Mesendoderm (in vitro differentiated cells): ENCODE measurements at regions not wholly inside any gene's neighbourhood (a gene's known extent, or its start where the extent isn't known, plus 50 kb on each side); places are given as distances from the start of the nearest gene placed in this dataset.
A peak's percentile ranks its signal among the peaks of the same experiment; 100 is the strongest.

Experiments
- DNase-seq: peaks from one replicate; pipeline ENCODE4 v3.0.0; 2013
- H2AK5ac ChIP-seq: 2 replicates; pipeline ENCODE4 v1.6.1; 2013; ENCODE audit warnings: low read length, inconsistent platforms
- H2BK120ac ChIP-seq: 2 replicates; pipeline ENCODE4 v1.6.1; 2013; ENCODE audit warnings: low read depth, mild to moderate bottlenecking, low read length, moderate library complexity, mixed read lengths
- H2BK15ac ChIP-seq: replicated peaks from 2 replicates; pipeline ENCODE4 v1.6.1; 2013; ENCODE audit warnings: low read depth, mild to moderate bottlenecking, moderate library complexity
- H2BK5ac ChIP-seq: 2 replicates; pipeline ENCODE4 v1.6.1; 2013; ENCODE audit warnings: low read length, inconsistent platforms
- H3K18ac ChIP-seq: 2 replicates; pipeline ENCODE4 v1.6.1; 2013; ENCODE audit warnings: mild to moderate bottlenecking, low read length, mixed read lengths
- H3K23ac ChIP-seq: one replicate; pipeline ENCODE4 v1.6.1; 2013; ENCODE audit warnings: low read length
- H3K27ac ChIP-seq: 2 replicates; pipeline ENCODE4 v1.5.1; 2013; ENCODE audit warnings: low read depth, mild to moderate bottlenecking, inconsistent platforms, low read length, moderate library complexity
- H3K27me3 ChIP-seq: 2 replicates; pipeline ENCODE4 v1.6.1; 2013; ENCODE audit warnings: low read length, control low read depth, mild to moderate bottlenecking, inconsistent platforms; ENCODE audit not compliant: insufficient read depth, poor library complexity
- H3K36me3 ChIP-seq: 2 replicates; pipeline ENCODE4 v1.6.1; 2013; ENCODE audit warnings: low read length, inconsistent platforms; ENCODE audit not compliant: control insufficient read depth, insufficient read depth
- H3K4ac ChIP-seq: one replicate; pipeline ENCODE4 v1.6.1; 2013; ENCODE audit warnings: low read depth, mild to moderate bottlenecking, low read length, moderate library complexity
- H3K4me1 ChIP-seq: 2 replicates; pipeline ENCODE4 v1.6.1; 2013; ENCODE audit warnings: low read depth, low read length, inconsistent platforms; ENCODE audit not compliant: control insufficient read depth
- H3K4me2 ChIP-seq: 2 replicates; pipeline ENCODE4 v1.6.1; 2013; ENCODE audit warnings: low read length
- H3K4me3 ChIP-seq: 2 replicates; pipeline ENCODE4 v1.5.1; 2013; ENCODE audit warnings: mild to moderate bottlenecking, low read length
- H3K56ac ChIP-seq: one replicate; pipeline ENCODE4 v1.6.1; 2013; ENCODE audit warnings: low read length
- H3K79me1 ChIP-seq: 2 replicates; pipeline ENCODE4 v1.6.1; 2013; ENCODE audit warnings: low read length, inconsistent platforms
- H3K79me2 ChIP-seq: 2 replicates; pipeline ENCODE4 v1.6.1; 2013; ENCODE audit warnings: mild to moderate bottlenecking, low read length; ENCODE audit not compliant: control insufficient read depth, insufficient read depth
- H3K9ac ChIP-seq: 2 replicates; pipeline ENCODE4 v1.6.1; 2013; ENCODE audit warnings: low read length, inconsistent platforms
- H4K5ac ChIP-seq: one replicate; pipeline ENCODE4 v1.6.1; 2013; ENCODE audit warnings: low read length
- H4K8ac ChIP-seq: one replicate; pipeline ENCODE4 v1.6.1; 2013; ENCODE audit warnings: low read depth, mild to moderate bottlenecking, control low read depth, low read length, moderate library complexity
- WGBS: extraction: QIAGEN DNeasy Blood & Tissue Kit; methylation state at CpG from one replicate; pipeline ENCODE4 v1.1.7; 2013; ENCODE audit warnings: low lambda C conversion rate, missing lambda C conversion rate; ENCODE audit not compliant: insufficient coverage; ENCODE audit errors: extremely low coverage; 5-methylcytosine and 5-hydroxymethylcytosine counted together

- H4K5ac ChIP-seq = no peak overlapping the region
- H3K27ac ChIP-seq = no peak overlapping the region
- H3K27me3 ChIP-seq = no peaks in the 10 kb centered on the region
- DNase-seq = peak; percentile 26
- WGBS = no CpG with 5 or more reads among the region's 10 CpGs
- H3K4me1 ChIP-seq = no peaks in the 10 kb centered on the region
- H3K18ac ChIP-seq = no peak overlapping the region
- no peak overlapping the region for H2BK15ac ChIP-seq
- H3K56ac ChIP-seq = no peak overlapping the region
- H3K4ac ChIP-seq = no peak overlapping the region
- H2AK5ac ChIP-seq = no peak overlapping the region
- no peaks in the 10 kb centered on the region for H3K79me2 ChIP-seq
- no peak overlapping the region for H3K4me3 ChIP-seq
- H2BK5ac ChIP-seq = no peak overlapping the region
- no peaks in the 10 kb centered on the region for H3K36me3 ChIP-seq
- no peak overlapping the region for H2BK120ac ChIP-seq
- no peak overlapping the region for H4K8ac ChIP-seq
- H3K23ac ChIP-seq = no peak overlapping the region
- H3K4me2 ChIP-seq = no peak overlapping the region
- H3K79me1 ChIP-seq = no peaks in the 10 kb centered on the region
- H3K9ac ChIP-seq = no peak overlapping the region
Measured at GRCh38 chr2:173657996-173658717, 303.5 kb downstream of the CDCA7 start.

- Histone ChIP-seq H3K23ac (no peak overlapping the region), H2BK120ac (no peak overlapping the region), H3K18ac (no peak overlapping the region), H4K5ac (no peak overlapping the region), H3K56ac (no peak overlapping the region), H3K79me1 (no peaks in the 10 kb centered on the region), H3K27me3 (no peaks in the 10 kb centered on the region), H3K4ac (no peak overlapping the region), H3K4me2 (no peak overlapping the region), H3K36me3 (no peaks in the 10 kb centered on the region), H2AK5ac (no peak overlapping the region), H2BK5ac (no peak overlapping the region), H4K8ac (no peak overlapping the region), H3K27ac (no peak overlapping the region), H2BK15ac (no peak overlapping the region), H3K79me2 (no peaks in the 10 kb centered on the region), H3K9ac (no peak overlapping the region), H3K4me1 (no peaks in the 10 kb centered on the region), H3K4me3 (no peak overlapping the region)
- WGBS = no CpG with 5 or more reads among the region's 2 CpGs
- no peak for DNase-seq
Measured at GRCh38 chr2:173658946-173659371, 304.3 kb downstream of the CDCA7 start.

DNA sequence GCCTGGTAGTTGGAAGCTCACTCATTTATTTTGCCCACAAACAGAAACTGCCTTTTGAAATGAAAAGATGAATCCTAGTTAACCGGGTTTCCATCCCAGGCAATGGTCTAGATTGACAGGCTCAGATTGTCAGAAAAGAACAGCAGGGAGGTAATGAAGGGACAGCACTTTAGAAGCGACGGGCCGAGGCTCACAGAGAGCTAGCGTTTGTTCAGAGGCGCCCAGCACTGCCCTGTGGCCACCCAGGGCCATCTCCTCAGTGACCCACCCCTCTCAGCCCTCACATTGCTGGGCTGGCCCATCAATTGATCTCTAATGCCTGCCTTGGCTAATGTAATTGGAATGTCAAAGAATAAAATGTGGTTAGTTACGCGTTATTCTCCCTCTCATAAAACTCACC lies 304.8 kb downstream of the CDCA7 start:
- H3K27ac ChIP-seq = no peak overlapping the region
- H2BK15ac ChIP-seq = no peak overlapping the region
- no peak overlapping the region for H3K4me3 ChIP-seq
- no peaks in the 10 kb centered on the region for H3K4me1 ChIP-seq
- WGBS = no CpG with 5 or more reads among the region's 8 CpGs
- no peak overlapping the region for H4K8ac ChIP-seq
- H3K36me3 ChIP-seq = no peaks in the 10 kb centered on the region
- H2AK5ac ChIP-seq = no peak overlapping the region
- H3K79me2 ChIP-seq = no peaks in the 10 kb centered on the region
- no peak for DNase-seq
- H3K79me1 ChIP-seq = no peaks in the 10 kb centered on the region
- no peak overlapping the region for H3K23ac ChIP-seq
- no peak overlapping the region for H2BK120ac ChIP-seq
- no peak overlapping the region for H3K18ac ChIP-seq
- H2BK5ac ChIP-seq = no peak overlapping the region
- H3K4ac ChIP-seq = no peak overlapping the region
- H3K27me3 ChIP-seq = no peaks in the 10 kb centered on the region
- no peak overlapping the region for H4K5ac ChIP-seq
- H3K9ac ChIP-seq = no peak overlapping the region
- H3K56ac ChIP-seq = no peak overlapping the region
- no peak overlapping the region for H3K4me2 ChIP-seq

DNA sequence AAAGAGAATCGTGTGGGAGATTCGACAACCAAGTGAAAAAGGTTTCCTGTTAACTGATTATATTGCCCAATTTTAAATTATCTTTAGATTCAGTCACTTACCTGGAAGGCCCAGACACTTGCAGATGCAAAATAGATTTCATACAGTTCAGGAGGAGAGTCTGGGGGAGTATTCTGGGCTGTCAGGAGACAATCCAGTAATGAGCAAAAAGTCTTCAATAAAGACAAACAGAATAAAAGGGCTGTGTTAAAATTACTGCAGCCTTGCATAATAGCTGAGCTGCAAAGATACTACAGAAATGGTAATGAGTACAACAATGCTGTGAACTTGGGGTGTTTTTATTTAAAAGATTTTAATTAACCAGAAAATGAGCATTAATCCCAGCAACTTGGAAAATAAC lies 303.6 kb downstream of the SP3 start:
- Histone ChIP-seq H3K23ac (no peak overlapping the region), H2BK120ac (no peak overlapping the region), H3K79me2 (no peaks in the 10 kb centered on the region), H3K27ac (no peak overlapping the region), H3K4me3 (no peak overlapping the region), H3K4me2 (no peak overlapping the region), H3K9ac (no peak overlapping the region), H4K8ac (no peak overlapping the region), H2BK15ac (no peak overlapping the region), H3K4ac (no peak overlapping the region), H3K27me3 (no peaks in the 10 kb centered on the region), H3K36me3 (no peaks in the 10 kb centered on the region), H4K5ac (no peak overlapping the region), H3K56ac (no peak overlapping the region), H3K18ac (no peak overlapping the region), H3K4me1 (no peaks in the 10 kb centered on the region), H3K79me1 (no peaks in the 10 kb centered on the region), H2AK5ac (no peak overlapping the region), H2BK5ac (no peak overlapping the region)
- WGBS = no CpG with 5 or more reads among the region's 2 CpGs
- no peak for DNase-seq

GRCh38 chr2:173663353-173663752 lies 301.8 kb downstream of the SP3 start:
- Histone ChIP-seq H3K4me2 (no peak overlapping the region), H3K56ac (no peak overlapping the region), H3K9ac (no peak overlapping the region), H3K4ac (no peak overlapping the region), H2BK15ac (no peak overlapping the region), H2BK120ac (no peak overlapping the region), H4K8ac (no peak overlapping the region), H3K23ac (no peak overlapping the region), H3K79me2 (no peaks in the 10 kb centered on the region), H3K4me1 (no peaks in the 10 kb centered on the region), H2AK5ac (no peak overlapping the region), H3K27me3 (no peaks in the 10 kb centered on the region), H2BK5ac (no peak overlapping the region), H3K4me3 (no peak overlapping the region), H4K5ac (no peak overlapping the region), H3K27ac (no peak overlapping the region), H3K18ac (no peak overlapping the region), H3K36me3 (no peaks in the 10 kb centered on the region), H3K79me1 (no peaks in the 10 kb centered on the region)
- no CpG with 5 or more reads among the region's 4 CpGs for WGBS
- DNase-seq = no peak
